Esophagus muscularis mucosa (tissue), 4 donors: ENCODE measurements at regions not wholly inside any gene's neighbourhood (a gene's known extent, or its start where the extent isn't known, plus 50 kb on each side); places are given as distances from the start of the nearest gene placed in this dataset.

Experiments used
- DNase-seq: peaks from one replicate; pipeline ENCODE4 v3.0.0-alpha.2; 2017; ENCODE audit errors: extremely low spot score
- H3K27ac ChIP-seq, 4 donors: fragments of 200-600 bp; sonication (generic); replicated peaks in 1 of 4; 1 replicate in 3 of 4; 2 replicates in 1 of 4; pipeline ENCODE4 v1.5.1; 2016 to 2019; ENCODE audit warnings: mild to moderate bottlenecking in 1 of 4
- H3K27me3 ChIP-seq, 4 donors: fragments of 200-600 bp; sonication (generic); one replicate each; pipeline versions ENCODE4 v1.5.1 to v1.6.0; 2016 to 2019
- H3K36me3 ChIP-seq, 4 donors: fragments of 200-600 bp; sonication (generic); one replicate each; pipeline ENCODE4 v1.5.1; 2016 to 2019
- H3K4me1 ChIP-seq, 4 donors: fragments of 200-600 bp; sonication (generic); one replicate each; pipeline ENCODE4 v1.5.1; 2016 to 2019
- H3K4me3 ChIP-seq, 4 donors: fragments of 200-600 bp; sonication (generic); 1 replicate in 2 of 4; 2 replicates in 2 of 4; pipeline ENCODE4 v1.5.1; 2016 to 2019; ENCODE audit warnings: mild to moderate bottlenecking in 4 of 4, moderate library complexity in 1 of 4
- H3K9me3 ChIP-seq, 4 donors: fragments of 200-600 bp; sonication (generic); 1 replicate in 3 of 4; 2 replicates in 1 of 4; pipeline ENCODE4 v1.5.1; 2016 to 2019
- EP300 ChIP-seq: sonication (generic); formaldehyde crosslinking; IDR thresholded peaks from one replicate; pipeline ENCODE4 v1.6.1; 2017; ENCODE audit warnings: antibody characterized with exemption
- POLR2A ChIP-seq: fragments of 450-650 bp; IDR thresholded peaks from one replicate; pipeline ENCODE4 v1.6.1; 2017; ENCODE audit warnings: antibody characterized with exemption, moderate library complexity, mild to moderate bottlenecking, low read depth
- POLR2AphosphoS5 ChIP-seq, 2 donors: sonication (generic); formaldehyde crosslinking; IDR thresholded peaks; one replicate each; pipeline ENCODE4 v1.6.1; 2017; ENCODE audit warnings: antibody characterized with exemption in 2 of 2
- WGBS: methylation state at CpG from one replicate; pipeline ENCODE4 v1.1.5; 2018; 5-methylcytosine and 5-hydroxymethylcytosine counted together
- intact Hi-C: fragments of 100-400 bp; cut with DNase I; formaldehyde crosslinking; loops from one replicate; pipeline ENCODE4 v1.15.1; 2023
- TF ChIP-seq, protein P1 (sequence below), 3 experiments: fragments of 200-600 bp in 2 of 3; fragments of 450-650 bp in 1 of 3; sonication (generic) in 2 of 3; IDR thresholded peaks; one replicate each; pipeline ENCODE4 v1.5.1; 2017 to 2019; ENCODE audit warnings: antibody characterized with exemption in 3 of 3, mild to moderate bottlenecking in 2 of 3, moderate library complexity in 1 of 3

GRCh38 chr18:77870199-77870598 is 620.6 kb downstream of the GALR1 start:
- WGBS = 28% methylated on average over 8 of the region's 10 CpGs
- DNase-seq = no peak

DNA sequence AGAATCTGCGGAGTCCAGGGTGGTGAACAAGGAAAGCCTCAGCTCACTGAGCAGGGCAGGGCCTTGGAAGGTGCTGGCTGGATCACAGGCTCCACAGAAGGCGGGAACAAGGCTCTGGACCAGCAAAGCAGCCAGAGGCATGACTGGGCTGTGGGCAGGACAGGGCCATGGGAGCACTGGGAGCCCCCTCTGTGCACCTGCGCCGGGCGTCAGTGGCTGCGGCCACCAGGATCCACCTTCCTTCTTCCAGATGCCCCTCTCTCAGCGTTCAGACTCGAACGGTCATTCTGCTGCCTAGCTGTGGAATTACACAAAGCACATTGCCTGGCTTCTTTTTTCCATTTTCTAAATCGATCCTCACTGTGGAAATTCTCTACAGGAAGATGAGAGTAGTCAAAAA is 621.2 kb downstream of the GALR1 start:
- H3K27ac ChIP-seq = no peak overlapping the region
- H3K9me3 ChIP-seq = no peaks in the 10 kb centered on the region
- WGBS = 84% methylated on average over 3 of the region's 10 CpGs
- H3K27me3 ChIP-seq = peaks cover 0 to 35% (median 0%) of the 10 kb centered on the region in 4 donors
- no peaks in the 10 kb centered on the region for H3K36me3 ChIP-seq
- H3K4me1 ChIP-seq = peaks cover 0 to 4% (median 2%) of the 10 kb centered on the region in 4 donors
- TF ChIP-seq EP300 (no peak), POLR2AphosphoS5 (IDR thresholded peaks at IDR 0.05) (no peak), POLR2A (no peak)
- TF ChIP-seq, protein P1, sequence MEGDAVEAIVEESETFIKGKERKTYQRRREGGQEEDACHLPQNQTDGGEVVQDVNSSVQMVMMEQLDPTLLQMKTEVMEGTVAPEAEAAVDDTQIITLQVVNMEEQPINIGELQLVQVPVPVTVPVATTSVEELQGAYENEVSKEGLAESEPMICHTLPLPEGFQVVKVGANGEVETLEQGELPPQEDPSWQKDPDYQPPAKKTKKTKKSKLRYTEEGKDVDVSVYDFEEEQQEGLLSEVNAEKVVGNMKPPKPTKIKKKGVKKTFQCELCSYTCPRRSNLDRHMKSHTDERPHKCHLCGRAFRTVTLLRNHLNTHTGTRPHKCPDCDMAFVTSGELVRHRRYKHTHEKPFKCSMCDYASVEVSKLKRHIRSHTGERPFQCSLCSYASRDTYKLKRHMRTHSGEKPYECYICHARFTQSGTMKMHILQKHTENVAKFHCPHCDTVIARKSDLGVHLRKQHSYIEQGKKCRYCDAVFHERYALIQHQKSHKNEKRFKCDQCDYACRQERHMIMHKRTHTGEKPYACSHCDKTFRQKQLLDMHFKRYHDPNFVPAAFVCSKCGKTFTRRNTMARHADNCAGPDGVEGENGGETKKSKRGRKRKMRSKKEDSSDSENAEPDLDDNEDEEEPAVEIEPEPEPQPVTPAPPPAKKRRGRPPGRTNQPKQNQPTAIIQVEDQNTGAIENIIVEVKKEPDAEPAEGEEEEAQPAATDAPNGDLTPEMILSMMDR (IDR thresholded peaks at IDR 0.05) = no peak
- intact Hi-C loops = no loop called here
- DNase-seq = no peak
- H3K4me3 ChIP-seq = no peak overlapping the region

More at GRCh38 chr18:77870199-77870598, 620.6 kb downstream of the GALR1 start:
- Histone ChIP-seq H3K4me1 (peaks cover 0 to 4% (median 2%) of the 10 kb centered on the region in 4 donors), H3K4me3 (no peak overlapping the region), H3K27me3 (peaks cover 0 to 42% (median 0%) of the 10 kb centered on the region in 4 donors), H3K9me3 (no peaks in the 10 kb centered on the region), H3K27ac (no peak overlapping the region), H3K36me3 (no peaks in the 10 kb centered on the region)
- intact Hi-C loops = no loop called here
- TF ChIP-seq POLR2AphosphoS5 (IDR thresholded peaks at IDR 0.05) = peak in 1 of 2 donors; percentile 45
- TF ChIP-seq, protein P1 (IDR thresholded peaks at IDR 0.05) = no peak

GRCh38 chr18:77872166-77872565 is 622.5 kb downstream of the GALR1 start:
- 93% methylated on average over 8 of the region's 8 CpGs for WGBS
- Histone ChIP-seq H3K9me3 (no peaks in the 10 kb centered on the region), H3K4me1 (peaks cover 0 to 4% (median 2%) of the 10 kb centered on the region in 4 donors), H3K4me3 (no peak overlapping the region), H3K27me3 (peaks cover 0 to 26% (median 0%) of the 10 kb centered on the region in 4 donors), H3K36me3 (no peaks in the 10 kb centered on the region), H3K27ac (no peak overlapping the region)
- no peak for DNase-seq
- TF ChIP-seq POLR2A (no peak), POLR2AphosphoS5 (IDR thresholded peaks at IDR 0.05) (no peak)
- intact Hi-C loops = no loop called here

GRCh38 chr18:77876319-77876865 is 626.7 kb downstream of the GALR1 start:
- DNase-seq = no peak
- no peak overlapping the region for H3K27ac ChIP-seq
- H3K36me3 ChIP-seq = no peaks in the 10 kb centered on the region
- peaks cover 0 to 10% (median 0%) of the 10 kb centered on the region in 4 donors for H3K27me3 ChIP-seq
- no peak for TF ChIP-seq POLR2AphosphoS5 (IDR thresholded peaks at IDR 0.05)
- TF ChIP-seq, protein P1 (IDR thresholded peaks at IDR 0.05) = no peak
- no peak for TF ChIP-seq EP300
- TF ChIP-seq POLR2A = no peak
- intact Hi-C loops = no loop called here
- WGBS = 76% methylated on average over 16 of the region's 16 CpGs
- H3K4me3 ChIP-seq = no peak overlapping the region
- H3K9me3 ChIP-seq = no peaks in the 10 kb centered on the region
- H3K4me1 ChIP-seq = no peaks in the 10 kb centered on the region

- Histone ChIP-seq H3K9me3 (no peaks in the 10 kb centered on the region), H3K4me1 (no peaks in the 10 kb centered on the region), H3K36me3 (no peaks in the 10 kb centered on the region), H3K27me3 (peaks cover 0 to 11% (median 0%) of the 10 kb centered on the region in 4 donors), H3K27ac (no peak overlapping the region), H3K4me3 (no peak overlapping the region)
- TF ChIP-seq POLR2AphosphoS5 (IDR thresholded peaks at IDR 0.05) (no peak), POLR2A (no peak), EP300 (no peak)
- TF ChIP-seq, protein P1 (IDR thresholded peaks at IDR 0.05) = no peak
- intact Hi-C loops = no loop called here
- 90% methylated on average over 16 of the region's 16 CpGs for WGBS
- no peak for DNase-seq
These were observed 630.2 kb downstream of the GALR1 start for GRCh38 chr18:77879829-77880228.
